Parathyroid adenoma (tissue), 2 donors: ENCODE measurements at regions not wholly inside any gene's neighbourhood (a gene's known extent, or its start where the extent isn't known, plus 50 kb on each side); places are given as distances from the start of the nearest gene placed in this dataset.

Source experiments
- H2AFZ ChIP-seq: fragments of 300-600 bp; sonication (generic); one replicate; pipeline ENCODE4 v1.7.0; 2017; ENCODE audit warnings: antibody characterized with exemption, mild to moderate bottlenecking
- H3K27ac ChIP-seq: fragments of 300-600 bp; sonication (generic); one replicate; pipeline ENCODE4 v1.7.0; 2017
- H3K27me3 ChIP-seq: fragments of 300-600 bp; sonication (generic); one replicate; pipeline ENCODE4 v1.7.0; 2017; ENCODE audit warnings: low read length; ENCODE audit not compliant: control insufficient read depth, insufficient read depth
- H3K36me3 ChIP-seq: fragments of 300-600 bp; sonication (generic); one replicate; pipeline ENCODE4 v1.7.0; 2017; ENCODE audit warnings: low read length; ENCODE audit not compliant: control insufficient read depth, insufficient read depth
- H3K4me1 ChIP-seq: fragments of 300-600 bp; sonication (generic); one replicate; pipeline ENCODE4 v1.7.0; 2017; ENCODE audit warnings: control low read depth
- H3K4me2 ChIP-seq: fragments of 300-600 bp; sonication (generic); one replicate; pipeline ENCODE4 v1.7.0; 2017; ENCODE audit warnings: low read length
- H3K4me3 ChIP-seq: fragments of 300-600 bp; sonication (generic); one replicate; pipeline ENCODE4 v1.7.0; 2017; ENCODE audit warnings: low read depth, low read length
- H3K79me2 ChIP-seq: fragments of 300-600 bp; sonication (generic); one replicate; pipeline ENCODE4 v1.7.0; 2017; ENCODE audit warnings: control low read depth
- H3K9ac ChIP-seq: fragments of 300-600 bp; sonication (generic); one replicate; pipeline ENCODE4 v1.7.0; 2017; ENCODE audit warnings: mild to moderate bottlenecking
- H3K9me3 ChIP-seq: fragments of 300-600 bp; sonication (generic); one replicate; pipeline ENCODE4 v1.7.0; 2017; ENCODE audit warnings: low read length; ENCODE audit not compliant: control insufficient read depth
- TF ChIP-seq, protein P1 (sequence below): fragments of 300-600 bp; sonication (generic); IDR thresholded peaks from one replicate; pipeline ENCODE4 v1.7.0; 2017; ENCODE audit warnings: antibody characterized with exemption, mild to moderate bottlenecking
- donor health status: primary hyperparathyroidism.

DNA sequence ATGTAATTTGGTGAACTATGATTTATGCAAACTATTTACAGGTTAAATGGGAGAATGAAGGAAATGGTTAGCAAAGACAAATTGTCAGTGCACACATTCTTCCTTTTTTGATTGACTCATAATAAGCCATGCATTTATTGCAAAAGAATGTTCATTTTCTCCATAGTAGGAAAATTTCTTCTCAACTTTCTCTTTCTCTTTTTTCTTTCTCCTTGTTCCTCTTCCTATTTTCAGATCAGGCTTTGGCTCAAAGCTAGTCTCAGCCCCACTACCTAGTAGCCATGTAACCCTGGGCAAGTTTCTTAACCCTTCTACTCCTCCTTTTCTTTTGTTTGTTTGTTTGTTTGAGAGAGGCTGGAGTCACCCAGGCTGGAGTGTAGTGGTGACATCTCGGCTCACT, 156.6 kb downstream of the PIK3R1 start:
- Histone ChIP-seq H3K4me1 (no peaks in the 10 kb centered on the region), H3K9me3 (no peaks in the 10 kb centered on the region), H2AFZ (no peak overlapping the region), H3K36me3 (no peaks in the 10 kb centered on the region), H3K9ac (no peak overlapping the region), H3K4me2 (no peak overlapping the region), H3K27me3 (no peaks in the 10 kb centered on the region), H3K4me3 (no peak overlapping the region), H3K79me2 (no peaks in the 10 kb centered on the region), H3K27ac (no peak overlapping the region)
- TF ChIP-seq, protein P1, sequence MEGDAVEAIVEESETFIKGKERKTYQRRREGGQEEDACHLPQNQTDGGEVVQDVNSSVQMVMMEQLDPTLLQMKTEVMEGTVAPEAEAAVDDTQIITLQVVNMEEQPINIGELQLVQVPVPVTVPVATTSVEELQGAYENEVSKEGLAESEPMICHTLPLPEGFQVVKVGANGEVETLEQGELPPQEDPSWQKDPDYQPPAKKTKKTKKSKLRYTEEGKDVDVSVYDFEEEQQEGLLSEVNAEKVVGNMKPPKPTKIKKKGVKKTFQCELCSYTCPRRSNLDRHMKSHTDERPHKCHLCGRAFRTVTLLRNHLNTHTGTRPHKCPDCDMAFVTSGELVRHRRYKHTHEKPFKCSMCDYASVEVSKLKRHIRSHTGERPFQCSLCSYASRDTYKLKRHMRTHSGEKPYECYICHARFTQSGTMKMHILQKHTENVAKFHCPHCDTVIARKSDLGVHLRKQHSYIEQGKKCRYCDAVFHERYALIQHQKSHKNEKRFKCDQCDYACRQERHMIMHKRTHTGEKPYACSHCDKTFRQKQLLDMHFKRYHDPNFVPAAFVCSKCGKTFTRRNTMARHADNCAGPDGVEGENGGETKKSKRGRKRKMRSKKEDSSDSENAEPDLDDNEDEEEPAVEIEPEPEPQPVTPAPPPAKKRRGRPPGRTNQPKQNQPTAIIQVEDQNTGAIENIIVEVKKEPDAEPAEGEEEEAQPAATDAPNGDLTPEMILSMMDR, result no peak

DNA sequence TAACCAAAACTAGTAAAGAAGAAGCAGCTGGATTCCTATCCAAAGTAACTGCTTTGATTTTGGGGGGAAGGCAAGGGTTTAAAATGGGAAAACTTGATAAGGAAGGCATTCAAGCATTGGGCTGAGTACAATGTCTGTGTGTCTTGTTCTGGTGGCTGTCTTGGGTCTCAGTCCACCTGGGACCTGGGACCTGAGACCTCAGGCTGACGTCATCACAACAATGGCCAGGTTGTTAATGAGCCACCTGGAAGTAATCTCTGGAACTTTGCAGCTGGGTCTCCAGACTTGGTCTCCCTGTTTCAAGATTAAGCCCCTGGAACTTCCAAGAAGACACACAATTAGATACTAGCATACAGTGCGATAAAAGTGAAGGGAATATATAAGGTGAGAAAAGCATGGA, 157.5 kb downstream of the PIK3R1 start:
- H3K4me1 ChIP-seq, result no peaks in the 10 kb centered on the region
- no peaks in the 10 kb centered on the region for H3K36me3 ChIP-seq
- no peaks in the 10 kb centered on the region for H3K79me2 ChIP-seq
- no peak overlapping the region for H2AFZ ChIP-seq
- H3K4me3 ChIP-seq, result no peak overlapping the region
- no peaks in the 10 kb centered on the region for H3K27me3 ChIP-seq
- H3K9me3 ChIP-seq, result no peaks in the 10 kb centered on the region
- H3K4me2 ChIP-seq, result no peak overlapping the region
- H3K9ac ChIP-seq, result no peak overlapping the region
- TF ChIP-seq, protein P1, result no peak
- no peak overlapping the region for H3K27ac ChIP-seq

DNA sequence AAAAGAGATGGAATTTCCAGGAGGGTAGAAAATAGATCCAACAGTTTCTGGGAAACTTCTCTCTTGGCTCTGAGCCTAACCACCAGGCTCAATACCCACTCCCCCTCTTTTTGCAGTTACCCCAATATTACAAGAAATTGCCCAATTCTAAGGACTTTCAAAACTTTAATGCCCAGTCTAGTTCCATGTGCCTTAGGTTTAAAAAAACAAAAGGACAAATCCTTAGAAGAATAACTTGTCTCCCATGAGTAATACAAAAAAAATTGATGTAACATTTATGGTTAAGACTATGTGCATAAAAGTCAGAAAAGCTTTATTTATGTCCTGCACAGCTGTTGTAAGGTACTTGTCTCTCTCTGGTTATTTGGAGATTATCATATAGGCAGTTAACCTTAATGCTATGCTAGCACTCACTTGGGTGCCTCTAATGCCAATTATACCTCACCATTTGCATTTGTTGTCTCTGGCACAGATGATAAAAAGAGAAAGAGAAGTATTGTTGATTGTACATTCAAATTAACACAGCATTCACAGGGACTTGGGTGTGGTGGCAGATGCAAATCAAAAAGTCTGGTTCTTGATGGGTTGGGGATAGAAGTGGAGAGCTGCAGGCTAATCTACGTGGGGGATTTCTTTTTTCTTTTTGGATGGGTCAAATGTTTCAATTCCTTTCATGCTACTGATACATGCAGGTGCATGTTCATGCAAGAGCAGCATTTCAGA, 159.4 kb downstream of the PIK3R1 start:
- Histone ChIP-seq H3K4me2 (no peak overlapping the region), H3K27me3 (no peaks in the 10 kb centered on the region), H3K9me3 (no peaks in the 10 kb centered on the region), H3K9ac (no peak overlapping the region), H3K36me3 (no peaks in the 10 kb centered on the region), H3K79me2 (no peaks in the 10 kb centered on the region), H3K27ac (no peak overlapping the region), H3K4me1 (peaks cover 5% of the 10 kb centered on the region), H3K4me3 (no peak overlapping the region), H2AFZ (no peak overlapping the region)
- TF ChIP-seq, protein P1, result no peak

DNA sequence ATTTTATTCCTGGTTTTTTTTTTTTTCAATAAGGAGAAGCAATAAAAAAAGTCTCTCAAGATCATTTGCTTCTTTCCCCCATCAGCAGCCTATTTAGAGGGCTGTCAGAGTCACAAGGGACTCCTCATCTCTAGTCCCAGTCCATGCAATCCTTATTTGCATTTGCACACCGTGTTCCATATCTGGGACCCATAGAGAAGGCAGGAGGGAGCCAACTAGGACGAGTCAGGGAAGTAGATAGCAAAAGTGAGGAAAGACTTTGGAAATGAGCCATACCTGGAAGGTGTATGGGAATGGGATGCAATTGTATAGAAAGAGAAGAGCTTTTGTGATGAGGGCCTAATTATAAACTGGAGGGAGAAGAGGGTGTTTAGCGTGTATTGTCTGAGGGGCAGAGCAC, 160.0 kb downstream of the PIK3R1 start:
- Histone ChIP-seq H3K4me1 (peaks cover 5% of the 10 kb centered on the region), H3K79me2 (no peaks in the 10 kb centered on the region), H2AFZ (no peak overlapping the region), H3K9me3 (no peaks in the 10 kb centered on the region), H3K4me2 (no peak overlapping the region), H3K4me3 (no peak overlapping the region), H3K27ac (no peak overlapping the region), H3K36me3 (no peaks in the 10 kb centered on the region), H3K27me3 (no peaks in the 10 kb centered on the region), H3K9ac (no peak overlapping the region)
- TF ChIP-seq, protein P1, result no peak

DNA sequence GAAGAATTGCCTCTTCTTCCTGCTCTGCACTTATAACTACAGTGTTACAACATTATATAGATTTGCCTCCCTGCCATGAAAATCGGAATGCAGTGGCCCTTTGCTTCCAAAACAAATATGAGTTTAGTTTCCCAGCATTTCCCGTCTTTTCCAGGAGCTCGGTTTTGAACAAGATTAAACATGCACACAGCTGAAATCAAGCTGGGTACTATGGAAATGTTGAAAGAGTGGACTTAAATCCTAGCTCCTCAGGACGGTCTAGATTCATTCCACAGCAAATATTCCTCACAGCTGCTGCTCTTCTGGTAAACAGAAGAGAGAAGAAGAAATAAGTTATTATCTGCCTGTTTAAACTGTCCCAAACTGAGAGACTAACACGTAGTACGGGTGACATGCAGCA, 161.4 kb downstream of the PIK3R1 start:
- peak overlapping the region; percentile 69 for H2AFZ ChIP-seq
- H3K36me3 ChIP-seq, result no peaks in the 10 kb centered on the region
- TF ChIP-seq, protein P1, result no peak
- peaks cover 10% of the 10 kb centered on the region for H3K4me1 ChIP-seq
- H3K9me3 ChIP-seq, result no peaks in the 10 kb centered on the region
- H3K4me2 ChIP-seq, result no peak overlapping the region
- no peak overlapping the region for H3K4me3 ChIP-seq
- H3K79me2 ChIP-seq, result no peaks in the 10 kb centered on the region
- no peak overlapping the region for H3K9ac ChIP-seq
- H3K27me3 ChIP-seq, result no peaks in the 10 kb centered on the region
- H3K27ac ChIP-seq, result no peak overlapping the region
